Bronchial epithelial cell (primary cell): ENCODE measurements at regions not wholly inside any gene's neighbourhood (a gene's known extent, or its start where the extent isn't known, plus 50 kb on each side); places are given as distances from the start of the nearest gene placed in this dataset.
A peak's percentile ranks its signal among the peaks of the same experiment; 100 is the strongest.

ENCODE experiments used
- DNase-seq: peaks from one replicate; pipeline ENCODE4 v3.0.0-alpha.2; 2010; ENCODE audit warnings: low read depth
- FAIRE-seq: peaks from 2 replicates; lab custom pipeline; 2011; peaks lifted over from hg19 to GRCh38; lab: Jason Lieb, UNC
- H3K27me3 ChIP-seq: 2 replicates; pipeline ENCODE4 v1.5.1; 2011; ENCODE audit warnings: low read length; ENCODE audit not compliant: control insufficient read depth, insufficient read depth
- H3K36me3 ChIP-seq: 2 replicates; pipeline ENCODE4 v1.5.1; 2011; ENCODE audit warnings: low read length; ENCODE audit not compliant: control insufficient read depth, insufficient read depth
- H3K4me3 ChIP-seq: 2 replicates; pipeline ENCODE4 v1.5.1; 2011; ENCODE audit warnings: mild to moderate bottlenecking, low read depth, low read length, control low read depth
- TF ChIP-seq, protein P1 (sequence below): IDR thresholded peaks from 2 replicates; pipeline ENCODE4 v1.5.1; 2011; ENCODE audit warnings: mild to moderate bottlenecking, moderate library complexity, low read length, control low read depth, inconsistent platforms; ENCODE audit not compliant: insufficient read depth, severe bottlenecking

DNA sequence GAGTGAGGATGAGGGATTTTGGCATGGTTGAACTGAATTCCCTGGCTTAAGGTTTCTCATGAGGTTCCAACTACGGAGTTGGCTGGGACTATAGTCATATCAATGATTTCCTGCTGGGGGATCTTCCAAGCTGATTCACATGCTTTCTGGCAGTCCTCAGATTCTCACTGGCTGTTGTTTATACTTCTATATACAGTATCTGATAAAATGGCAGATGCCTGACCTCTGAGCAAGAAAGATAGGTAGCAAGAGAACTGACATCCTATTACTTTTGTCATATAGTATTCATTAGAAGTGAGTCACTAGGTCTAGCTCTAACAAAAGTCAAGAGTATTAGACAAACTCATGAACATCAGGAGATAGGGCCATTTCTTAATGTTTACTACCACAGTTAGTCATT, 440.9 kb upstream of the EDIL3 start:
- TF ChIP-seq, protein P1, sequence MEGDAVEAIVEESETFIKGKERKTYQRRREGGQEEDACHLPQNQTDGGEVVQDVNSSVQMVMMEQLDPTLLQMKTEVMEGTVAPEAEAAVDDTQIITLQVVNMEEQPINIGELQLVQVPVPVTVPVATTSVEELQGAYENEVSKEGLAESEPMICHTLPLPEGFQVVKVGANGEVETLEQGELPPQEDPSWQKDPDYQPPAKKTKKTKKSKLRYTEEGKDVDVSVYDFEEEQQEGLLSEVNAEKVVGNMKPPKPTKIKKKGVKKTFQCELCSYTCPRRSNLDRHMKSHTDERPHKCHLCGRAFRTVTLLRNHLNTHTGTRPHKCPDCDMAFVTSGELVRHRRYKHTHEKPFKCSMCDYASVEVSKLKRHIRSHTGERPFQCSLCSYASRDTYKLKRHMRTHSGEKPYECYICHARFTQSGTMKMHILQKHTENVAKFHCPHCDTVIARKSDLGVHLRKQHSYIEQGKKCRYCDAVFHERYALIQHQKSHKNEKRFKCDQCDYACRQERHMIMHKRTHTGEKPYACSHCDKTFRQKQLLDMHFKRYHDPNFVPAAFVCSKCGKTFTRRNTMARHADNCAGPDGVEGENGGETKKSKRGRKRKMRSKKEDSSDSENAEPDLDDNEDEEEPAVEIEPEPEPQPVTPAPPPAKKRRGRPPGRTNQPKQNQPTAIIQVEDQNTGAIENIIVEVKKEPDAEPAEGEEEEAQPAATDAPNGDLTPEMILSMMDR: no peak
- H3K36me3 ChIP-seq: no peaks in the 10 kb centered on the region
- no peak for FAIRE-seq
- no peak overlapping the region for H3K4me3 ChIP-seq
- DNase-seq: peak; percentile 33
- no peaks in the 10 kb centered on the region for H3K27me3 ChIP-seq

DNA sequence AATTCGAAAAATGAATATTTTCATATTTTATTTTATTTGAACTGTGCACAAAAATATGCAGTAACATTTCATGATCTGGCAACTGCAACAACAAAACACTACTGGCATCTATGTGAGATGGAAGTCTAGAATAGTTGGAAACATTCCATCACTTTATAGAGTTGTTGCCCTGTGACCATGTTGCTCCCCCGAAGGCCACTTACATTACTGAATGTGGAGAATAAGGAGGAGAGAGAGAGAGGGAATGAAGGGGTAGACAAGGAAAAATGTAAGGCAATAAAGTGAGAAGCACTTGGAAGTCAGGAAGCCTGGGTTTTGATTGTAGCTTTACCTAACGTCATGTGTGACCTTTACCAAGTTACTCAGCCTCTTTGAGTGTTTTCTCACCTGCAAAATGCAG, 437.2 kb upstream of the EDIL3 start:
- Histone ChIP-seq H3K4me3 (no peak overlapping the region), H3K27me3 (no peaks in the 10 kb centered on the region), H3K36me3 (no peaks in the 10 kb centered on the region)
- no peak for FAIRE-seq
- DNase-seq: no peak
- TF ChIP-seq, protein P1: no peak

DNA sequence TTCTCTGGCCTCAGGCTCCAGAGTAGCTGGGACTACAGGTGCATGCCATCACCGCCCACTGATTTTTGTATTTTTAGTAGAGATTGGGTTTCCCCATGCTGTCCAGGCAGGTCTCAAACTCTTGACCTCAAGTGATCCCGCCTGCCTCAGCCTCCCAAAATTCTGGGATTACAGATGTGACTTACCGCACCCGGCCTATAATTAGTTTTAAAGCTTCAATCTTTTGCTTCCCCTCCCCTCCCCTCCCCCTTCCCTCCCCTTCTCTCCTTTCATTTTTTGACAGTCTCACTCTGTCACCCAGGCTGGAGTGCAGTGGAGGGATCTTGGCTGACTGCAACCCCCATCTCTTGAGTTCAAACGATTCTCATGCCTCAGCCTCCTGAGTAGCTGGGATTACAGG, 433.3 kb upstream of the EDIL3 start:
- H3K27me3 ChIP-seq: no peaks in the 10 kb centered on the region
- DNase-seq (no peak), FAIRE-seq (no peak)
- H3K36me3 ChIP-seq: no peaks in the 10 kb centered on the region
- TF ChIP-seq, protein P1: no peak
- H3K4me3 ChIP-seq: no peak overlapping the region

DNA sequence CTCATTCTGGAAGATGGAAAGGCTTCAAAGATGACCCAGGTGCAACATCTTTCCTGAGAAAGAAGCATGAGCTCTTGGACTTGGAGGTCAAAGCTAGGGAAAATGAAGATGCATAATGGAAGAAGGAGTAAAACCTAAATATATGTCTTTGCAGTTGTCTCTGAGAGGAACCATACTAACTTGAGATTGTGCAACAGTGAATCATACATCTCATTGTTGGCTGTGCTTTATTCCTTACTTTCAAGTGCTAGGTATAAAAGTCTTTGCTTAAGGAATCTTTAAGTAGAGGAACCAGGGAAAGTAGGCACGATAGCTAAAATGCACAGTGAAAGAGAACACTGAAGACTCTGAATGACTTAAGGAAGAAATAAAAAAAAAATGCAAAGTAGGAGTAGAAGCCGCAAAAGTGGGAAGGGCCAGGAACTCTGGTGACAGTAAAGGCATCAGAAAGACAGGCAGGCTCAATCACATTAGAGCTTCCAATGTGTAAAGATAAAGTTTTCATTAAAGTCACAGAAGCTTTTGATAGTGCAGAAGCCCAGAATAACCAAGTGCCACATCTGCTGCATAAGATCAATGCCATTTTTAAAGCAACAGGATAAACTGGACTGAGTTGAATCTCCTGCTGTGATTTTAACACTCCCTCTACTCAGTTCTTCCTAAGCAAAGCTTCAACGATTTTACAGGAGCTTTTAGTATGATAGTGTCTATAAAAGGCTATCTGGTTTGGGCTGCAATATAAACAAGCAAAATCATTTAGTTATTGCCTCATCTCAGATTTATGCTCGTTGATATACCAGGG, 432.3 kb upstream of the EDIL3 start:
- no peak for FAIRE-seq
- TF ChIP-seq, protein P1: no peak
- H3K27me3 ChIP-seq: no peaks in the 10 kb centered on the region
- DNase-seq: peak; percentile 52
- H3K4me3 ChIP-seq: no peak overlapping the region
- H3K36me3 ChIP-seq: no peaks in the 10 kb centered on the region

DNA sequence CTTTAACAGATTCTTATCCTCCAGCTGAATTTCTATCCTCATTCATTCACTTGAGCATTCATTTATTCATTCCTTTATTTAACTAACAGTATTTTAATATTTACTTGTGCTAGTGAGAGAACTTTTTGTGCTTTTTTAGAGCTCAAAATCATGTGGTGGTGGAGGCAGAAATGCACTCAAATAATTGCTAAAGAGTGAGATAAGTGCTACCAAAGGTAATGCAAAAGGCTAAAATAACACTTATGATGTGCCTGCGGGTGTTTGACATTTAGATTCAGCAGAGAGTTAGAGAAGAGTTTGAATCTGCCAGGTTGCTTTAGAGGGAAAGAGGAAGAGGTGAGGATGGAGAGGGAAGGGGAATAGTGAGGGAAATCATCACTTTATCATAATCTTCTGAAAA, 431.5 kb upstream of the EDIL3 start:
- H3K27me3 ChIP-seq: no peaks in the 10 kb centered on the region
- TF ChIP-seq, protein P1: no peak
- no peak for DNase-seq
- no peaks in the 10 kb centered on the region for H3K36me3 ChIP-seq
- FAIRE-seq: no peak
- H3K4me3 ChIP-seq: no peak overlapping the region

DNA sequence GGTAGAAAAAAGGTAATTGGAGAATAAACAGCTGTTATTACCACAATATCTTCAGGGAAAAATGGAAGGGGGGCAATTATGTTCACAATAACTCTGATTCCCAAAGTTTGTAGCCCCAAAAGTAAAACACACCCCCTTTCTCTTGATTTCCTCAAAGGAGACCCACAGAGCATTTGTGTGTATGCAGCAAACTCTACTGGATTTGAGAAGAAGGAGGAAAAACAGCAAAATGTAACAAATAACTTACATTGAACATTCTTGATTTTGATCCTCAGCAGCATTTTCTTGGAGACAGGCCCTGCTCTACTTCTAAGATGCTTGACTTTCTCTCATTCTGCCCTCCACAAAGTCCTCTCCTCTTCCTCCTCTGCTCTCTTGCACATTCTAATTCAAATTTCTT, 420.8 kb upstream of the EDIL3 start:
- no peak for FAIRE-seq
- DNase-seq: no peak
- Histone ChIP-seq H3K4me3 (no peak overlapping the region), H3K27me3 (no peaks in the 10 kb centered on the region), H3K36me3 (no peaks in the 10 kb centered on the region)
- TF ChIP-seq, protein P1: no peak
